ENCODE measurements at regions not wholly inside any gene's neighbourhood (a gene's known extent, or its start where the extent isn't known, plus 50 kb on each side); places are given as distances from the start of the nearest gene placed in this dataset.
"Not testable (repeated sequence)": the region's sequence is repeated elsewhere in the genome, so short reads cannot be mapped to it uniquely, and the experiment has no call there.

DNA sequence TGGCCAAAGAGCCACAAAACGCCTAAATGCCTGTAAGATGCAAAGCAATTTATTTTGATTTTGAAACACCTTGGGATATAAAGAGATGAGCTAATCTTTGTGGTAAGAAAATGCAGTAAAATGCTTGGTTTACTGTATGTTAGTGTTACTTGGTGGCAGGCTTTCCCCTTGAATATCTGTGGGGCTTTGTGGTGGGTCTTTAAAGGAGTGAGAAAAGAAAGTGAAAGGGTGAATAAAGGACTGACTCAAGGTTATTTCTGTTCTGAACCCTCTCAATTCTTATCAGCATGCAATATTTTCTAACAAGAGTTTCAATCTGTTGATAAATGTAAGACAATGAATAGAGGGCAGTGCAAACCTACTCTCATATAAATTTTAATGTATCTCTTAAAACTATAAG is 1555.9 kb upstream of the RAG2 start:
- DNase-seq (ENCODE audit: low spot score): no peak
- intact Hi-C loops (cut with DNase I): no loop called here

DNA sequence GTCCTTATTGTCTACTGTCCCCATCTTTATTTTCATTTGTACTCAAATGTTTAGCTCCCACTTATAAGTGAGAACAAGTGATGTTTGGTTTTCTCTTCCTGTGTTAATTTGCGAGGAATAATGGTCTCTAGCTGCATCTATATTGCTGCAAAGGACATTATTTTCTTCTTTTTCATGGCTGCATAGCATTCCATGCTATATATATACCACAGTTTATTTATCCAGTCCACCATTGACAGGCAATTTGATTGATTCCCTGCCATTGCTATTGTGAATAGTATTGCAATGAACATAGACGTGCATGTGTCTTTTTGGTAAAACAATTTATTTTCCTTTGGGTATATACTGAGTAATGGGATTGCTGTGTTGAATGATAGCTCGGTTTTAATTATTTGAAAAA is 1545.8 kb upstream of the RAG2 start:
- intact Hi-C loops (cut with DNase I): no loop called here

DNA sequence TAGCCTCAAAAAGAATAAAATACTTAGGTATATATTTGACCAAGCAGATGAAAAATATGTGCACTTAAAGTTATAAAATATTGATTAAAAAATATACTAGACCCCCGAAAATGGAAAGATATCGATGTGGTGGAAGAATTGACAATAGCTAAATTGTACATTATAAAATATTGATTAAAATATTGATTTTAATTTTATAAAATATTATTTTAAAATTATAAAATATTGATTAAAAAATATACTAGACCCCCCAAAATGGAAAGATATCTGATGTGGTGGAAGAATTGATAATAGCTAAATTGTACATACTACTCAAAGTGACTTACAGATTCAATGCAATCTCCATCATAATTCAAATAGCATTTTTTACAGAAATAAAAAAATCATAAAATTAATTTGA is 1540.9 kb upstream of the RAG2 start:
- intact Hi-C loops (cut with DNase I): no loop called here

More for the DNA sequence above, 1545.8 kb upstream of the RAG2 start:
- no peak for DNase-seq (ENCODE audit: low spot score)

DNA sequence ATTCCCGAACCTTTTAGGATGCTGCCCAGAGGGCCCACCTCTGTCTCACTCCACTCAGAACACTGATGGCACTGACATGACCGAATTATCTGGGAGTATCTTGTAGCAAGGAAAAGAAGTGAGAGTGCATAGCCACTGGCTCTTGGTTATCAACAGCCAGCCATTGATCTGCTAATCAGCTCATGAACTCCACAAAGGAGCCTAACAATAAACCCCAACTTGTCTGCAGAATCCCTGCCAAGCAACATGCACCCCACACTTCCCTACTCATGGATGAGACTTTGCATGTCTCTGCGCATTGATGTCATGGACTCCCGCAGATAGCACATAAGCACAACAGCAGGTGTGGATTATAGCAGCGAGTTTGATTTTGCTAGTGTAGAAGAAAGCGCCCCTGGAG is 1538.9 kb upstream of the RAG2 start:
- intact Hi-C loops (cut with DNase I): no loop called here
- DNase-seq (ENCODE audit: low spot score): no peak

More for the DNA sequence above, 1540.9 kb upstream of the RAG2 start:
- no peak for DNase-seq (ENCODE audit: low spot score)

DNA sequence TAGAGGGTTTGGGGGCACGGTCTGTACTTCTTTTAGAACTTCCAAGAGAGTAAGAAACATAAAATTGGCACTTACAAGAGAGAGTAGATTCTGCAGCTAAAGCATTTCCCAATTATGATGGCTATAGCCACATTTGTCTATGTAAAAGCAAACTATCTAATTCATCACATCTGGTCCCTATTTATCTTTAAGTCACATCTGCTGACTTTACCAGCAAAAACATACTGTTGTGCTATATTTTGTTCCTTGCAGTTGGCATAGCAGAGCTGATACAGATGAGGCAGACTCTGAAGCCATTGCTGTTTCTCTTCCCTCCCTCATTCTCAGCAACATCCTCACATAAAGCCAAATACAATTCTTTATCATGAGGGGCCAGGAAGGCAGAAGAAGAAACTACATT is 1533.5 kb upstream of the RAG2 start:
- intact Hi-C loops (cut with DNase I): no loop called here
- DNase-seq (ENCODE audit: low spot score): no peak

DNA sequence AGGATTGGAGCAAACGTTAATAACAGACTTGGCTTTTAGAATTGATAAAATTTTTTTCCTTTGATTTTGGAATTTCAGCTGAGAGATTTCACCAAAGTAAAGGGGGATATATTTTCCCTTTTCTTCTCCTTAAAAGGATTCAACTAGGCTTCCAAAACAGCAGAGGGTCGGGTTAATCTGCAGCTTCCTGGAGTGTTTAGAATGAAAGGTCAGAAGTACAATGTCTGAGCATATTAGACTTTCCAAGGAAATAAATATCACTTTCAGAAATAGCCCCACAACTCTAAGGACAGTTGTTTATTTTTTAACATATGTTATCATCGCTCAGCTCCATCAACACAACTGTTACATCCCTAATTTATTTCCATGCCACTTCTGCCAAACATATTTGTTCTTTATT is 1532.9 kb upstream of the RAG2 start:
- intact Hi-C loops (cut with DNase I): no loop called here
- DNase-seq (ENCODE audit: low spot score): no peak

DNA sequence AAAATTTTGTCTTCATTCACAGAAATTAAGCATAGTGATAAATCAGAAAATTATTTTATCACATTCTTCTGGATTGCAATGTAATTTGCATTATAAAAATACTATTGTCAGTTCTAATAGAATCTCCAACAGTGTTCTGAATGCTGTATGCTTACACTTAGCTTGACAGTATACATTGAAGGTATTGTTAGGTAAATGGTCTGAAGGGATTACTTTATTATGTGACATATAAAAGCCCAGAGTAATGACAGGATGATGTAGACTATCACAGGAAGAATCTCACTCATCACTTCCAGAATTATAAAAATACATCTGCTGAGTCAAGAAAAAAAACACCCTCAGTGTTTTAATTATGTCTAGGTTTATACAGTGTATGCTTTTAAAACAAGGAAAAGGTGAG is 1532.5 kb upstream of the RAG2 start:
- intact Hi-C loops (cut with DNase I): no loop called here
- DNase-seq (ENCODE audit: low spot score): no peak

DNA sequence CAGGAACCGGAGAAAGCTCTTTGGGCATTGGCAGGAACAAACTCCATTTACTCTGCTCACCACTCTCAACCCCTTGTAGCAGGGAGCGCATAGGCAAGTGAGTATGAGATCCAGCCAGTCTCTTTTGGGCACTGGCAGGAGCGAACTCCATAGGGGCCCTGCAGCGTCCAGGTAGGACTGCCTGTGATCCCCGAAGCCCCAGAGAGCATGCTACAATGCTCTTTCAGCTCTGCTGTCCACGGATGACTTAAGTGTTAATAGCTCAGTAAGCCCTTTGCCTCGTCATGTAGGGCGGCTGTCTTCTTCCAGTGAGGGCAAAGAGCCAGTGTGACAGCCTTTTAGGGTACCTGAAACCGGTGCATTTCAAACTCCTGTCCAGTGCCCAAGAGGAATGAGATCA is 1525.6 kb upstream of the RAG2 start:
- intact Hi-C loops (cut with DNase I): no loop called here
- DNase-seq (ENCODE audit: low spot score): no peak

DNA sequence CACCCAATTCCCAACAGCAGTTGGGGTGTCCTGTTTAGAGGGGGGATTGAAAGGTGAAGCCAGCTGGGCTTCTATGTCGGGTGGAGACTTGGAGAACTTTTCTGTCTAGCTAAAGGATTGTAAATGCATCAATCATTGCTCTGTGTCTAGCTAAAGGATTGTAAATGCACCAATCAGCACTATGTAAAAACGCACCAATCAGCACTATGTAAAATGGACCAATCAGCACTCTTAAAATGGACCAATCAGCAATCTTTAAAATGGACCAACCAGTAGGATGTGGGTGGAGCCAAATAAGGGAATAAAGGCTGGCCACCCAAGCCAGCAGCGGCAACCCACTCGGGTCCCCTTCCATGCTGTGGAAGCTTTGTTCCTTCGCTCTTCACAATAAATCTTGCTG is 1518.6 kb upstream of the RAG2 start:
- intact Hi-C loops (cut with DNase I); DNase-seq (ENCODE audit: low spot score): not testable (repeated sequence)

DNA sequence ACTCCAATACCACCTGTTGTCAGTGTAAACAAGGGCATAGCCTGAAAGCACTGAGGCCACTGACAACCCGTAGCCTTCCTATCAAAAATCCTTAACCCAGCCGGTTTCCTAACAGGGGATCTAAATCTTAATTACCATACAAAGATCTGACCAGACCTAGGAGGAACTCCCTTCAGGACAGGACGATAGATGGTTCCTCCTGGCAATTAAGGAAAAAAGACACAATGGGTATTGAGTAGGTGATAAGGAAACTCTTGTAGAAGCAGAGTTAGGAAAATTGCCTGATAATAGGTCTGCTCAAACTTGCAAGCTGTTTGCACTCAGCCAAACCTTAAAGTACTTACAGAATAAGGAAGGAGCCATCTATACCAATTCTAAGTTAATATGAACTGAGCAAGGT is 1517.3 kb upstream of the RAG2 start:
- intact Hi-C loops (cut with DNase I): not testable (repeated sequence)

DNA sequence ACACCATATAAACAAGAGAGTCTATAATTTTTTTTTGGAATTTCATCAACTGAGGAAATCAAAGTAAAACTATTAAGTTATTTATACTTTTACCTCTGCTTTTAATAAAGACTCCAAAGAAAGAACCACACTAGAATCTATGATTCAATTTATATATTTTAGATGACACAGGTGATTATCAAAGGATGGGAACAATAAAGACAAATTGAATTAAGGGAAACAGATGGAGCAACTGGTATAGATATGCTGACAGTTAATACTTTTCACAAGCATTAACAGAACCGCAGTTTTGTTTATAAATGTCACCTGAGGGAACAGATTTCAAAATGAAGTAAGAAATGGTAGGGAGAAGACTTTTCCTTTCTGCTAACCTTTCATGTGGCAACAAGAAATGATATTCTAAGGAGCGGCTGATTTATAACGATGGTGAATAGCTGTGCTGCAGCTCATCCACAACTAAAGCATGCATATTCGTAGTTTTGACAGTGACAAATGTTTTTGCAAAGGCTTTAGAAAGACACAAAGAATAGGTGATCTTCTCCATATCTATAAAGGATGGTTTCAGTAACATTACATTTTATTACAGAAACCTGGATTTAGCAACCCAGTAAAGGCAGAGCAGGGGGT is 1502.9 kb upstream of the RAG2 start:
- DNase-seq (ENCODE audit: low spot score): no peak
- intact Hi-C loops (cut with DNase I): no loop called here

More for the DNA sequence above, 1517.3 kb upstream of the RAG2 start:
- not testable (repeated sequence) for DNase-seq (ENCODE audit: low spot score)

DNA sequence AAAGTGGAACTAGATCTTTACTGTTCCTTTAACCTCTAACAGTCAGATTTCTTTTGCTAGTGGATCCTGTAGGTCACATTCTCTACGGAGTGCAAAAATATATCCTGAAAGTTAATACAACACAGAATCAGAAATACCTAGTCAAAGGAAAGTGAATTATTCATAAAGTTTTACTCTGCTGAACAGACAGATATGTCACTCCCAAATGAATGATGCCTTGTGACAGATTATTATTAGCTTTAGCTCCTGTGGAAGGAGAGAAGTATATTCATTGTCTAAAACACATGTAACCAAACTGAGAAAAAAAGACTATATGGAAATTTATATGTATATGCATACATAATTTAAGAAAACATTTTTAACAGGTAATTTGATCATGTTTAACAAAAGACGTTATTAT is 1497.2 kb upstream of the RAG2 start:
- intact Hi-C loops (cut with DNase I): no loop called here
- DNase-seq (ENCODE audit: low spot score): no peak

DNA sequence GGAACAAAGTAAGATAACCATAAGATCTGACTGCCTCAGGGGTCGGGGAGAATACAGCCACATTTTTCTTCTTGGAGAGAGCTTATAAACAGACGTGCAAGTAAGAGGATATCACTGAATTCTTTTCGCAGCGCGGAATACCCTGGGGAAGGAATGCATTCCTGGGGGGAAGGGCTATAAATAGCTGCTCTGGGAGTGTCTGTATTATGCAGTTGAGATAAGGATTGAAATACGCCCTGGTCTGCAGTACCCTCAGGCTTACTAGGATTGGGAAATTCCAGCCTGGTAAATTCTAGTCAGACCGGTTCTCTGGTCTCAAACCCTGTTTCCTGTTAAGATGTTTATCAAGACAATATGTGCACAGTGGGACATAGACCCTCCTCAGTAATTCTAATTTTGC is 1491.7 kb upstream of the RAG2 start:
- intact Hi-C loops (cut with DNase I): no loop called here

DNA sequence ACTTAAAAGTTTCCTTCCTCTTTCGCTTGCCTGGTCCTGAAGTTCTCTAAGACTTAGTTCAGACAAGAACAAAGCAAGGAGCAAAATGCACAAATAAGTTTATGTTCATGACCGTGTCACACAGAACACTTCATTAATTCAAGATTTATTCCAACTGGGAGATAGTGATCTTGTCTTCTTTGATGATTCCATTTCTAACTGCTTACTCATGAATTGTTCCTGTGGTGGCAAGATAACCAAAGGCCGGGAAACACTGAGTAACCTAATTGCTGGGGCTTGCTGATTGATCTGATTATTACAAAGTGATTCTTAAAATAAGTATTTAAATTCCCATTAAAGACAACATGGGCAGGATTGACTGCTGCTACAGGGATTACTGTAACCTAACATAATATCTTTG is 1462.9 kb upstream of the RAG2 start:
- intact Hi-C loops (cut with DNase I): no loop called here
- DNase-seq (ENCODE audit: low spot score): no peak

More for the DNA sequence above, 1491.7 kb upstream of the RAG2 start:
- no peak for DNase-seq (ENCODE audit: low spot score)

DNA sequence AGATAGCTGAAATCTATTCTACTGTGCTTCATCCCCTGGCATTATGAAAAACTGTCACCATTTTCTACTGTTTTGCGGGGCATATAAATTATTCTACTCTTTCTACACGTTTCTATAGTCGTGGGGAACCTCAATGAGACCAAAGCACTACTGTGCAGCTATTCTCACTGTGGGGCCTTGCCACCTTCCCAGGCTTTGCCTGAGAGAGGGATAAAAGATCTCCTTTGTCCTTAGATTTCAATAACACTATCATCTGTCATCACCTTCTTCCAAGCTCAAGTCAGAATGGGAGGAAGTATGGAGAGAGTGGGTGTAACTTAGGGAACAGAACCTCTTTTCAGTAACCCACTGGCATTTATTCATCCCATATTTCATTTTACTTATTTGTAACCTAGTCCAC is 1462.1 kb upstream of the RAG2 start:
- intact Hi-C loops (cut with DNase I): no loop called here
- DNase-seq (ENCODE audit: low spot score): no peak

DNA sequence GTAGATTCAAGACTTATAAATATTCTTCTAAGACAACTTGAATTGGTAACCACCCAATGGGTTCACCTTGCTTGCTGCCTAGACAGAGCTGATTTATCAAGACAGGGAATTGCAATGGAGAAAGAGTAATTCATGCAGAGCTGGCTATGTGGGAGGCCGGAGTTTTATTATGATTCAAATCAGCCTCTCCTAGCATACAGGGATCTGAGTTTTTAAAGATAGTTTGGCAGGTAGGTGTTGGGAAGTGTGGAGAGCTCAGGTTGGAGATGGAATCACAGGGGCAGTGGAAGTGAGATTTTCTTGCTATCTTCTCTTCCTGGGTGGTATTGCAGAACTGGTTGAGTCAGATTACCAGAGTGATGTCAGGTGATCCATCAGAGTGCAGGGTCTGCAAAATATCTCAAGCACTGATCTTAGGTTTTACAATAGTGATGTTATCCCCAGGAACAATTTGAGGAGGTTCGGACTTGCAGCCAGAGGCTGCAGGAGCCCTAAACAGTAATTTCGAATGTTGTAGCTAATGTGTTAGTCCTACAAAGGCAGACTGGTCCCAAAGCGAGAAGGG is 1448.6 kb upstream of the RAG2 start:
- intact Hi-C loops (cut with DNase I): no loop called here
- DNase-seq (ENCODE audit: low spot score): no peak

DNA sequence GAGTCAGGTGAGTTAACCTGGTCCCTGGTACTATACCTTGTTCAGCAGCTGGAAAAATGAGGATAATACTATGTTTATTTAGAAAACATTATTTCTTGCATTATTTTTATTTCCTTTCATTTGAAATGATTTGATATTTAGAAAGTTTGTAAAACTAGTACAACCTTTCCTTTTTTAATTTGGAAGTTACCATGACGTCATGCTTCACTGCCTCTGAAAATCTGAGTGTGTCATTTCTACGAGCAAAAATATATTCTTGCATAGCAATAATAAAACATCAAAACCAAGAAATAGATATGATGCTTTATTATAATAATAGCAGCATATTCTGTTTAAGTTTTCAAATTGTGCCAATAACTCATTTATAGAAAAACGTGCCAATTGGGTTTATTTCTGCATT is 1445.0 kb upstream of the RAG2 start:
- no peak for DNase-seq (ENCODE audit: low spot score)
- intact Hi-C loops (cut with DNase I): no loop called here

DNA sequence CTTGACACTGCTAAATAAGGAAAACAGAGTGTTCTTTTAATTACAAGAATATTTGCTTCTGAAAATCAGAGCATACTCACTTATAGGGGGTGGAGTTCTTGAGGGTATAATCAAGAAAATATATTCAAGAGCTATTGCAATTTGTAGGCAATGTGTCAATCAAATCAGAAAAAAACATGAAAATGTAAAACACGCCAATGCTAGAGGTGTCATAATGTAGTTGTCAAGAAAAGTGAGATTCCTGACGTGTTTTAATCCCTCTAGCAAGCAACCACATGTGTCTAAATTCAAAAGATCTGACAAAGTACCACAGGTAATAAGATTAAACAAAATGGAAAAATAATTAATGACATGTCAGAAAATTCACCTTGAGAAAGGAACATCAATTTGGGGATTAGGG is 1440.7 kb upstream of the RAG2 start:
- intact Hi-C loops (cut with DNase I): no loop called here
- DNase-seq (ENCODE audit: low spot score): no peak

DNA sequence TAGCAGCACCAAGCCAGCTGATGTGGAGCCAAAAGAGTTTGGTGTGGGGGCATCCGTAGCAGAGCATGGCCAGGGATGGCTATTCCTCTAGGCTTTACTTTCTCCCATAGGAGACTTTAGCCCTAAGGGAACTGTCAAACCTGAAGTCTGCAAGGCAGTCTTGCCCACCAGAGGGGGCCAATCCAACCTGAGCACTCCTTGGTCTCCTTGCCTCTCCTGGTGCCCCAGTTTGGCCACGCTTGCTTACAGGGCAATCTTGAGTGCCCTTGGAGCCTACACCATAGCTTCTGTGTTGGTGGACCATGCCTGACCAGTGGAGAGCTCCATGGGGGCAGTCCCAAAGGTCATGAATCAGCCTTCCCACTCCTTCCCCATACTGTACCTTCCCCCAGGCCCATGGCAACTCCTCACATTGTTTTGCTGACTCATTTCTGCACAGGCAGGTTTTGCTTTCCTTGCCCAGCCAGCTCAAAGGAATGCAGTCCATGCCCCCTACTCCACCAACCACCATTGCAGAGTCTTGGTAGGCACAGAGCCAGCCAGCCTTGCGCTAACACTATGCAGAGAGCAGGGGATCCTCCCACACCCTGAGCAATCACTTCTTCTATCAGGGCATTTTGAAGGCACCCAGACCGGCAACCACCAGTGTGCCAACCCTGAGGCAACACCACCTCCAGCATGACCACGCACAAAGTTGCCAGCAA is 1421.2 kb upstream of the RAG2 start:
- intact Hi-C loops (cut with DNase I): no loop called here
- DNase-seq (ENCODE audit: low spot score): no peak

DNA sequence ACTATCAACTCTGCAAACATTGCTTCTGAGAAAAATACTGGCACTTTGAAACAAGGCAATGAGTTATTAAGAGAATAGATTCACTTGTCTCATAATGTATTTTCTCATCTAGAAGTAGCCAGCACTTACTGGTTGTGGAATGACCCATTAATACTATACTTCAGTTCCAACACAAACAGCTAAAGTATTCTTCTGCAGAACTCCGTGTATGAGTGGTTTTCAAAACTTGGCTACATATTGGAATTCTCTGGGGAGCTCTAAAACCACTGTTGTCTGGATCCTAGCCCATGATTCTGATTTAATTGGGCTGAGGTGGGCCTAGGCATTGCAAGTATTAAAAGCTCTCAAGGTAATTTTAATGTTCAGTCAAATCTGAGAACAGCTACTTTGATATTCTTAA is 1416.4 kb upstream of the RAG2 start:
- no peak for DNase-seq (ENCODE audit: low spot score)
- intact Hi-C loops (cut with DNase I): no loop called here

DNA sequence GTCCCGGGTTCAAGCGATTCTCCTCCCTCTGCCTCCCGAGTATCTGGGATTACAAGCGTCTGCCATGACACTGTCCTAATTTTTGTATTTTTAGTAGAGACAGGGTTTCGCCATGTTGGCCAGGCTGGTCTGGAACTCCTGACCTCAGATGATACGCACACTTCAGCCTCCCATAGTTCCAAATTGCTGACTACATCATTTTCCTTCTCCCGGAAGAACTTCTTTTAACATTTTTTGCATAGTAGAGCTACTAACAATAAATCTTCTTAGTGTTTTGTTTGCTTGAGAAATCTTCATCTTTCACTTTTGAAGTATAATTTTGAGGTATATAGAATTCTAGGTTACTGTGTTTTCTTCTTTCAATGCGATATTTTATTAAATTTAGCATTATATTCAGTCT is 1415.1 kb upstream of the RAG2 start:
- intact Hi-C loops (cut with DNase I): no loop called here

More for the DNA sequence above, 1415.1 kb upstream of the RAG2 start:
- DNase-seq (ENCODE audit: low spot score): no peak

Measured in posterior vena cava (tissue), 2 donors.